Epithelial cell of esophagus (primary cell): ENCODE measurements at regions not wholly inside any gene's neighbourhood (a gene's known extent, or its start where the extent isn't known, plus 50 kb on each side); places are given as distances from the start of the nearest gene placed in this dataset.

Experiments used
- DNase-seq: peaks from one replicate; pipeline ENCODE4 v3.0.0; 2010; ENCODE audit warnings: low read depth
- H3K4me3 ChIP-seq: 2 replicates; pipeline ENCODE4 v1.5.1; 2011; ENCODE audit warnings: mild to moderate bottlenecking, low read length, control low read depth
- TF ChIP-seq, protein P1 (sequence below): IDR thresholded peaks from 2 replicates; pipeline ENCODE4 v1.5.1; 2011; ENCODE audit warnings: low read depth, mild to moderate bottlenecking, low read length, control low read depth, inconsistent platforms; ENCODE audit not compliant: insufficient read depth; ENCODE audit errors: missing control alignments

GRCh38 chr14:53638966-53639365 lies 317.7 kb downstream of the BMP4 start:
- no peak overlapping the region for H3K4me3 ChIP-seq
- no peak for DNase-seq
- TF ChIP-seq, protein P1, sequence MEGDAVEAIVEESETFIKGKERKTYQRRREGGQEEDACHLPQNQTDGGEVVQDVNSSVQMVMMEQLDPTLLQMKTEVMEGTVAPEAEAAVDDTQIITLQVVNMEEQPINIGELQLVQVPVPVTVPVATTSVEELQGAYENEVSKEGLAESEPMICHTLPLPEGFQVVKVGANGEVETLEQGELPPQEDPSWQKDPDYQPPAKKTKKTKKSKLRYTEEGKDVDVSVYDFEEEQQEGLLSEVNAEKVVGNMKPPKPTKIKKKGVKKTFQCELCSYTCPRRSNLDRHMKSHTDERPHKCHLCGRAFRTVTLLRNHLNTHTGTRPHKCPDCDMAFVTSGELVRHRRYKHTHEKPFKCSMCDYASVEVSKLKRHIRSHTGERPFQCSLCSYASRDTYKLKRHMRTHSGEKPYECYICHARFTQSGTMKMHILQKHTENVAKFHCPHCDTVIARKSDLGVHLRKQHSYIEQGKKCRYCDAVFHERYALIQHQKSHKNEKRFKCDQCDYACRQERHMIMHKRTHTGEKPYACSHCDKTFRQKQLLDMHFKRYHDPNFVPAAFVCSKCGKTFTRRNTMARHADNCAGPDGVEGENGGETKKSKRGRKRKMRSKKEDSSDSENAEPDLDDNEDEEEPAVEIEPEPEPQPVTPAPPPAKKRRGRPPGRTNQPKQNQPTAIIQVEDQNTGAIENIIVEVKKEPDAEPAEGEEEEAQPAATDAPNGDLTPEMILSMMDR = no peak

DNA sequence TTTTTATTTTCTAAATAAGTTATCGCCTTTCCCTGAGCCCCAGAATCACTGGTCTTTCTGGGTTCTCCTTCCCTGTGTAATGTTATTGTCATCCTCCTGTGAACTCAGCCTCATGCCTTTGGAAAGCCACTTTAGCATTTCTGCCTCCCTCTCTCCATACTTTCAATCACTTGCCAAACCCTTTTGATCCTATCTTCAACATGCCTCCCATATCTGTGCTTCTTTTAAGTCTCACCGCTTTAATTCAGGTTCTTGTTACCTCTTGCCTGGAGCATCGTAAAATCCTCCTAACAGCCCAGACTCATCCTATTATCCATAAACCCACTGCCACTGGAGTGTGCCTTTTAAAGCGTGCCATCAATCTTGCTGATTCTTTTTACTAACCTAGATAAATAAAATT lies 321.8 kb downstream of the BMP4 start:
- DNase-seq = no peak
- TF ChIP-seq, protein P1 = no peak
- no peak overlapping the region for H3K4me3 ChIP-seq

DNA sequence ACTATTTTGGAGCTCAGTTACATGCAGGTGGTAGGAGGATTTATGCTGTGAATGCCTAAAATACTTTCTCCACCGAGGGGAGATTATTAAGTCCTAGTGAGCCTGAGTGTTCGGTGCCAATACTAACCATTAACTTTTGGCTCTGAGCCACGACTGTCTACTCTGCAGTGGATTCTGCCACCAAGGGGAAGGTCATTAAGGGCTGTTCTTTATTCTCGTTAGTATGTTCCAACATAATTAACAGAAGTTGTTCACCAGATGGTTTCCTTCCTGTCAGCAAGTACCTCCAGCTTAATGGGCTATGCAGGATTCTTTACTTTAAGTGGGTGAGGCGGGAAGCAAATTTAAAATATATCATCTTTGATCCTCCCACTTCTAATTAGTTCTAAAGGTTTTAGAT lies 326.3 kb downstream of the BMP4 start:
- no peak overlapping the region for H3K4me3 ChIP-seq
- DNase-seq = no peak
- TF ChIP-seq, protein P1 = no peak

GRCh38 chr14:53628732-53629430 lies 327.7 kb downstream of the BMP4 start:
- TF ChIP-seq, protein P1 = no peak
- H3K4me3 ChIP-seq = no peak overlapping the region
- no peak for DNase-seq

DNA sequence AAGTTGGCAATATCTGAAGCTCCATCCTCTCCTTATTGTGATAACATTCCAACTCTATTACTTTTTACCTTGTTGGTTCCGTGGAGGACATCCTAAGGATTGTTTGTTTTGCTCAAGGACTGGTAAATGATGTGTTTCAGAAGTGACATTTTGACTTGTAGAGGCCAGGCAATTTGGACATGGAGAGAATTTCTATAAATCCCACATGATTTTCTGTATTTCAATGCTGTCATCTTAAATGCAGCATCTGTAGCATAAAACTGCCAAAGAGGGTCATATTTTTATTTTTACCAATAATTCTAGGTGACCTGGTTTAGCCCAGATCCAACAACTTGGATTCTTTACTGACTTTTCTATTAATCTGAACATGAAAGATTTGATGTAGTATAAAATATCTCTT lies 328.4 kb downstream of the BMP4 start:
- no peak for DNase-seq
- H3K4me3 ChIP-seq = no peak overlapping the region
- TF ChIP-seq, protein P1 = no peak

DNA sequence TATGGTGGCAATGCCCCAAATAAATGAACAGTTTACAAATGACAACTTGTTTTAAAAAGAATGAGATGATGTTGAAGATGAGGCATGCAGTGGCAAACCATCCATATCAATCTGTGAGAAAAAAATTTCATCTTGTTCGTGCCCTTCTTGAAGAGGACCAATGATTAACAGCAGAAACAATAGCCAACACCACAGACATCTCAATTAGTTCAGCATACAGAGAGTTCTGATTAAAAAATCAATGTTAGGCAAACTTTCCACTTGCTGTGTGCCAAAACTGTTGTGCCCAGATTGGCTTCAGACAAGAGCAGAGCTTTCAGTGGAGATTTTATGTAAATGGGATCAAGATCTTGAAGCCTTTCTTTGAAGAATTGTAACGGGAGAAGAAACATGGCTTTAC lies 329.9 kb downstream of the BMP4 start:
- no peak for DNase-seq
- TF ChIP-seq, protein P1 = no peak
- H3K4me3 ChIP-seq = no peak overlapping the region

- no peak overlapping the region for H3K4me3 ChIP-seq
- TF ChIP-seq, protein P1 = no peak
- no peak for DNase-seq
Observed at GRCh38 chr14:53622447-53622846, 334.2 kb downstream of the BMP4 start.
